CD14-positive monocyte (primary cell): ENCODE measurements at regions not wholly inside any gene's neighbourhood (a gene's known extent, or its start where the extent isn't known, plus 50 kb on each side); places are given as distances from the start of the nearest gene placed in this dataset.

Experiments used
- DNase-seq, 3 donors: peaks; one replicate each; pipeline ENCODE4 v3.0.0-alpha.2; 2011 to 2022
- H2AFZ ChIP-seq: 2 replicates; pipeline ENCODE4 v1.6.0; 2012; ENCODE audit warnings: mild to moderate bottlenecking, low read depth, low read length, inconsistent platforms; ENCODE audit not compliant: insufficient read depth, poor library complexity, severe bottlenecking
- H3K27ac ChIP-seq, 2 donors: 1 replicate in 1 of 2; 2 replicates in 1 of 2; pipeline ENCODE4 v1.5.1; 2012 to 2013; ENCODE audit warnings: low read length in 2 of 2, control low read depth in 1 of 2, inconsistent platforms in 1 of 2, low read depth in 1 of 2, mild to moderate bottlenecking in 1 of 2
- H3K27me3 ChIP-seq, 2 donors: one replicate each; pipeline versions ENCODE4 v1.6.0 to v1.6.1; 2011 to 2013; ENCODE audit warnings: low read length in 2 of 2; ENCODE audit not compliant: control insufficient read depth in 2 of 2, insufficient read depth in 2 of 2
- H3K36me3 ChIP-seq, 2 donors: replicated peaks in 1 of 2; 1 replicate in 1 of 2; 2 replicates in 1 of 2; pipeline versions ENCODE4 v1.5.1 to v1.6.1; 2012 to 2013; ENCODE audit warnings: low read length in 2 of 2, control low read depth in 1 of 2, inconsistent platforms in 1 of 2, mild to moderate bottlenecking in 1 of 2; ENCODE audit not compliant: insufficient read depth in 2 of 2, control insufficient read depth in 1 of 2
- H3K4me1 ChIP-seq, 2 donors: 1 replicate in 1 of 2; 2 replicates in 1 of 2; pipeline versions ENCODE4 v1.5.1 to v1.6.1; 2012 to 2013; ENCODE audit warnings: low read length in 2 of 2, control low read depth in 1 of 2, inconsistent platforms in 1 of 2, mild to moderate bottlenecking in 1 of 2, moderate library complexity in 1 of 2; ENCODE audit not compliant: insufficient read depth in 2 of 2, control insufficient read depth in 1 of 2
- H3K4me2 ChIP-seq: replicated peaks from 2 replicates; pipeline ENCODE3; 2012; ENCODE audit warnings: low read length, moderate library complexity, mild to moderate bottlenecking; ENCODE audit not compliant: poor library complexity, severe bottlenecking; ENCODE audit errors: extremely low read depth
- H3K4me3 ChIP-seq, 3 experiments: fragments of 200-600 bp in 1 of 3; sonication (generic) in 1 of 3; replicated peaks in 1 of 3; 1 replicate in 2 of 3; 2 replicates in 1 of 3; pipeline ENCODE4 v1.5.1; 2011 to 2013; ENCODE audit warnings: low read length in 3 of 3, mild to moderate bottlenecking in 3 of 3, control low read depth in 2 of 3, low read depth in 2 of 3, inconsistent platforms in 1 of 3, moderate library complexity in 1 of 3
- H3K79me2 ChIP-seq: 2 replicates; pipeline ENCODE4 v1.6.0; 2012; ENCODE audit warnings: mild to moderate bottlenecking, control low read depth, inconsistent platforms, low read length, moderate library complexity; ENCODE audit not compliant: insufficient read depth
- H3K9ac ChIP-seq: 2 replicates; pipeline ENCODE4 v1.6.0; 2017; ENCODE audit warnings: low read length, mild to moderate bottlenecking; ENCODE audit not compliant: insufficient read depth, poor library complexity, severe bottlenecking
- H3K9me3 ChIP-seq, 2 donors: replicated peaks in 1 of 2; 1 replicate in 1 of 2; 2 replicates in 1 of 2; pipeline versions ENCODE4 v1.5.1 to v1.6.1; 2012 to 2013; ENCODE audit warnings: low read length in 2 of 2, control low read depth in 1 of 2; ENCODE audit not compliant: control insufficient read depth in 1 of 2, insufficient read depth in 1 of 2
- H4K20me1 ChIP-seq: 2 replicates; pipeline ENCODE4 v1.6.0; 2012; ENCODE audit warnings: mild to moderate bottlenecking, low read length, control low read depth, moderate library complexity; ENCODE audit not compliant: insufficient read depth
- H3K27ac Mint-ChIP-seq, 7 donors: one replicate each; pipeline ENCODE4 v1.8.0; 2020; ENCODE audit warnings: mild to moderate bottlenecking in 7 of 7, mixed read lengths in 7 of 7, moderate library complexity in 6 of 7, inconsistent platforms in 2 of 7
- H3K27me3 Mint-ChIP-seq, 3 donors: one replicate each; pipeline ENCODE4 v1.8.0; 2021 to 2022; ENCODE audit warnings: low read depth in 3 of 3, mild to moderate bottlenecking in 3 of 3, mixed read lengths in 3 of 3, moderate library complexity in 3 of 3, inconsistent platforms in 1 of 3
- H3K36me3 Mint-ChIP-seq, 2 donors: one replicate each; pipeline ENCODE4 v1.8.0; 2020; ENCODE audit warnings: mixed read lengths in 2 of 2, inconsistent platforms in 1 of 2, mild to moderate bottlenecking in 1 of 2
- H3K4me1 Mint-ChIP-seq: one replicate; pipeline ENCODE4 v1.8.0; 2020; ENCODE audit warnings: mild to moderate bottlenecking, mixed read lengths
- H3K4me3 Mint-ChIP-seq, 2 donors: one replicate each; pipeline ENCODE4 v1.8.0; 2020; ENCODE audit warnings: mild to moderate bottlenecking in 2 of 2, mixed read lengths in 2 of 2, moderate library complexity in 1 of 2
- H3K9me3 Mint-ChIP-seq, 7 donors: one replicate each; pipeline ENCODE4 v1.8.0; 2020 to 2022; ENCODE audit warnings: mixed read lengths in 7 of 7, mild to moderate bottlenecking in 6 of 7, moderate library complexity in 6 of 7, inconsistent platforms in 2 of 7
- intact Hi-C, 2 donors: fragments of 100-400 bp; cut with micrococcal nuclease; formaldehyde crosslinking; loops; one replicate each; pipeline versions ENCODE4 v1.15.0 to v1.15.1; 2023
- TF ChIP-seq, protein P1 (sequence below): fragments of 200-600 bp; IDR thresholded peaks from one replicate; pipeline ENCODE4 v1.8.0; 2022; ENCODE audit warnings: antibody characterized with exemption, mild to moderate bottlenecking

DNA sequence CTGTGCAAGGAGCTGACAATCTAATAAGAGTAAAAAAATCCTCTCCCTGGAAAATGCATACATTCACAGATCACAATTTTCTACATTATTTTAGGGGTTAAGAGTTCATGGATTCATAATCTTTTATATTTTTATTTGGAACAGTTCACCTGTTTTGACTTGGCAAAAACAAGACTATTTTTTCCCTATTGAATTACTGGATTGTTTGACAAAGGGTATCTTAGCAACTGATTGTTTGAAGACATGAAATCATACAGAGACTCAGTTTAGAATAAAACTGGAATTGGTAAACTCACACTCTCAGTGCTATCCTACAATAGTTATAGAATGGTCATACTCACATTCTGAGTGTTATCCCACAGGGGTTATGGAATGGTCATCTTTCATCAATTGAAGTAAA is 358.2 kb upstream of the PTGER4 start:
- H3K27ac Mint-ChIP-seq: no peak overlapping the region
- Histone ChIP-seq H3K79me2 (no peaks in the 10 kb centered on the region), H3K9ac (no peak overlapping the region), H3K27me3 (no peaks in the 10 kb centered on the region), H4K20me1 (no peaks in the 10 kb centered on the region), H3K4me1 (peaks cover 5 to 9% of the 10 kb centered on the region in 2 donors), H3K36me3 (no peaks in the 10 kb centered on the region), H3K9me3 (no peaks in the 10 kb centered on the region), H3K4me3 (no peak overlapping the region), H2AFZ (no peak overlapping the region), H3K4me2 (no peak overlapping the region), H3K27ac (no peak overlapping the region)
- H3K9me3 Mint-ChIP-seq: peaks cover 0 to 7% (median 4%) of the 10 kb centered on the region in 7 donors
- H3K27me3 Mint-ChIP-seq: peaks cover 0 to 3% (median 0%) of the 10 kb centered on the region in 3 donors
- intact Hi-C loops: no loop called here
- peaks cover 21% of the 10 kb centered on the region for H3K4me1 Mint-ChIP-seq
- H3K36me3 Mint-ChIP-seq: peaks cover 0 to 3% of the 10 kb centered on the region in 2 donors
- H3K4me3 Mint-ChIP-seq: no peak overlapping the region
- no peak for DNase-seq
- TF ChIP-seq, protein P1, sequence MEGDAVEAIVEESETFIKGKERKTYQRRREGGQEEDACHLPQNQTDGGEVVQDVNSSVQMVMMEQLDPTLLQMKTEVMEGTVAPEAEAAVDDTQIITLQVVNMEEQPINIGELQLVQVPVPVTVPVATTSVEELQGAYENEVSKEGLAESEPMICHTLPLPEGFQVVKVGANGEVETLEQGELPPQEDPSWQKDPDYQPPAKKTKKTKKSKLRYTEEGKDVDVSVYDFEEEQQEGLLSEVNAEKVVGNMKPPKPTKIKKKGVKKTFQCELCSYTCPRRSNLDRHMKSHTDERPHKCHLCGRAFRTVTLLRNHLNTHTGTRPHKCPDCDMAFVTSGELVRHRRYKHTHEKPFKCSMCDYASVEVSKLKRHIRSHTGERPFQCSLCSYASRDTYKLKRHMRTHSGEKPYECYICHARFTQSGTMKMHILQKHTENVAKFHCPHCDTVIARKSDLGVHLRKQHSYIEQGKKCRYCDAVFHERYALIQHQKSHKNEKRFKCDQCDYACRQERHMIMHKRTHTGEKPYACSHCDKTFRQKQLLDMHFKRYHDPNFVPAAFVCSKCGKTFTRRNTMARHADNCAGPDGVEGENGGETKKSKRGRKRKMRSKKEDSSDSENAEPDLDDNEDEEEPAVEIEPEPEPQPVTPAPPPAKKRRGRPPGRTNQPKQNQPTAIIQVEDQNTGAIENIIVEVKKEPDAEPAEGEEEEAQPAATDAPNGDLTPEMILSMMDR: no peak

DNA sequence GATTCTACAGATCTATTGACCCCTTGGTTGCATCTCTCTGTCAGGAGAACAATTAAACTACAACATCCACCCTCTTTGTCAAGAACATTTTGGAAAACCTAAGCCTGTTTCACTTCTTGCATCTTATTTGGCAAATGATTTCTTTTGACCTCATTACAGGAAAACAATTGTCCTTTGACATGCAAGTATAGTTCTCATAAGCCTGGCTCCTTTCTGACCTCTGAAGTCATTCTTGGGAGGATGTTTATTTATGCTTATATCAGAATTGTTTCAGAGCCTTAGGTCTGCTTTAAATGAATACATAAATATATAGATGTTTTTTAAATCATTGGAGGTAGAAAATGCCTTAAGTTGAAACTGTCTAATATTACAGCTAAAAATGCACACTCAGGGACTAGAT is 361.3 kb upstream of the PTGER4 start:
- no peak overlapping the region for H2AFZ ChIP-seq
- H3K4me1 ChIP-seq: peaks cover 5 to 9% of the 10 kb centered on the region in 2 donors
- intact Hi-C loops: no loop called here
- DNase-seq: no peak
- no peaks in the 10 kb centered on the region for H3K27me3 Mint-ChIP-seq
- H3K4me3 ChIP-seq: no peak overlapping the region
- H3K4me3 Mint-ChIP-seq: no peak overlapping the region
- no peak overlapping the region for H3K4me2 ChIP-seq
- no peak overlapping the region for H3K9ac ChIP-seq
- H3K27ac Mint-ChIP-seq: no peak overlapping the region
- H3K27me3 ChIP-seq: no peaks in the 10 kb centered on the region
- no peaks in the 10 kb centered on the region for H4K20me1 ChIP-seq
- peaks cover 0 to 3% of the 10 kb centered on the region in 2 donors for H3K36me3 Mint-ChIP-seq
- H3K4me1 Mint-ChIP-seq: peaks cover 15% of the 10 kb centered on the region
- no peaks in the 10 kb centered on the region for H3K79me2 ChIP-seq
- no peaks in the 10 kb centered on the region for H3K9me3 ChIP-seq
- no peak overlapping the region for H3K27ac ChIP-seq
- TF ChIP-seq, protein P1: no peak
- no peaks in the 10 kb centered on the region for H3K36me3 ChIP-seq
- H3K9me3 Mint-ChIP-seq: peaks cover 0 to 6% (median 4%) of the 10 kb centered on the region in 7 donors
